Stimulated activated naive CD4-positive, alpha-beta T cell (primary cell): ENCODE measurements at regions not wholly inside any gene's neighbourhood (a gene's known extent, or its start where the extent isn't known, plus 50 kb on each side); places are given as distances from the start of the nearest gene placed in this dataset.
"Not testable (repeated sequence)": the region's sequence is repeated elsewhere in the genome, so short reads cannot be mapped to it uniquely, and the experiment has no call there.

ENCODE experiments used
- DNase-seq, 6 experiments: peaks; one replicate each; lab custom pipeline; 2025; lab: John Stamatoyannopoulos, UW

- no peak for DNase-seq
Measured at GRCh38 chr9:96064826-96065481, 189.5 kb downstream of the ERCC6L2 start.

GRCh38 chr9:96062854-96063253, 187.4 kb downstream of the ERCC6L2 start:
- DNase-seq, result no peak

- no peak for DNase-seq
Measured at GRCh38 chr9:96062031-96062430, 186.5 kb downstream of the ERCC6L2 start.

GRCh38 chr9:96061293-96061987, 185.9 kb downstream of the ERCC6L2 start:
- peak; percentile 14 to 61 (median 28) for DNase-seq

DNA sequence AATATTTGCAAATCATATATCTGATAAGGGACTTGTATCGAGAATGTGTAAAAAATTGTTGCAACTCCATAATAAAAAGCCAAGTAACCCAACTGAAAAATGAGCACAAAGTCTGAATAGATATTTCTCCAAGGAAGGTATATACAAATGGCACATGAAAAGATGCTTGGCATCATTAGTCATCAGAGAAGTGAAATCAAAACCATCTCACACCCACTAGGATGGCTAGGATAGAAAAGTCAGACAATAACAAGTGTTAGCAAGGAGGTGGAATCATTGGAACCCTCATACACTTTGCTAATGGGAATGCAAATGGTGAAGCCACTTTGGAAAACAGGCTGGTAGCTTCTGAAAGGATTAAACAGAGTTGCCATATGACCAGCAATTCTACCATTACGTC, 182.7 kb downstream of the ERCC6L2 start:
- no peak for DNase-seq

GRCh38 chr9:96057155-96057554, 181.7 kb downstream of the ERCC6L2 start:
- no peak for DNase-seq

DNA sequence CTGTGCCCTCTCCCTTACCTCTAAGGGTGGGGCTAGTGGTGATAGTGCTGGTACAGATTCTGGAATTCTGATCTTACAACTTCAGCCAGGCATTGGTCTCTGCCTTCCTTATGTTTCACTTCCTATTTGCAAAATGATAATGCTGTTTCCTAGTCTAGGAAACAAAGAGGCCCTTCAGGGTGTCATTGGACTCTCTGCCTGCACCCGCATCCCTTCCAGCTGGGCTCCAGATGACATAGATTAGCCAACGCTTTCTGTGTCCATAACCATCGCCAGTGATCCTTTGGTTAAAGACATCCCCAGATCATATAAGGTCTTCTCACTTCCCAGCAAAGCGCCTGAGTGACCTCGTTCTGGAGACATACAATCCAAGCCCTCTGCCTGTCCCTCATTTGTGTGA, 180.7 kb downstream of the ERCC6L2 start:
- DNase-seq, result no peak

DNA sequence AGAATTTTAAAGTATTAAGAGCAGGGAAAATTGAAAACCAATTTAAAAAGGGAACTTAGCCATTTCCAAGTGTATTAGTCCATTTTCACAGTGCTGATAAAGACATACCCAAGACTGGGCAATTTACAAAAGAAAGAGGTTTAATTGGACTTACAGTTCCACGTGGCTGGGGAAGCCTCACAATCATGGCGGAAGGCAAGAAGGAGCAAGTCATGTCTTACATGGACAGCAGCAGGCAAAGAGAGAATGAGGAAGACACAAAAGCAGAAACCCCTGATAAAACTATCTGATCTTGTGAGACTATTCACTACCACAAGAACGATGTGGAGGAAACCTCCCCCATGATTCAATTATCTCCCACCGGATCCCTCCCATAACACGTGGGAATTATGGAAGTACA, 178.8 kb downstream of the ERCC6L2 start:
- DNase-seq, result not testable (repeated sequence)

DNA sequence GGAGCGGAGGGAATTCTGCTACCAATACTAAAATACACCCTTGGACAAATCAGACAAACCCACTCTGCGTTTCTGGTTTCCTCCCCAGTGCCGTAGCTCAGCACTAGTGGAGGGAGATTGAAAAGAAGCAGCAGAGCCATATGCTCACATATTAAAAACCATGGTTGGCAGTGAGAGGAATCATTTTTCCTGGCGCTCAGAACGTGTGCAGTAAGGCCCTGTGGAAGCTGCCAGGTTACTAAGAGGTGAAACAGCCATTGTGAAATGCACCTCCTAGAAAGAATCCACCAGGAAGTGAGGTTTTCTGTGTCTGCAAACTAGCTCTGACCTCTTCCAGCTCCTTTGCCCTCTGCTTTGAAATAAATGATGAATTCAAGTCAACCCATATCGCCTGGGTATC, 177.2 kb downstream of the ERCC6L2 start:
- DNase-seq, result no peak

- no peak for DNase-seq
Measured at GRCh38 chr9:96051423-96051822, 175.9 kb downstream of the ERCC6L2 start.

GRCh38 chr9:96050861-96051155, 175.3 kb downstream of the ERCC6L2 start:
- DNase-seq, result no peak

DNA sequence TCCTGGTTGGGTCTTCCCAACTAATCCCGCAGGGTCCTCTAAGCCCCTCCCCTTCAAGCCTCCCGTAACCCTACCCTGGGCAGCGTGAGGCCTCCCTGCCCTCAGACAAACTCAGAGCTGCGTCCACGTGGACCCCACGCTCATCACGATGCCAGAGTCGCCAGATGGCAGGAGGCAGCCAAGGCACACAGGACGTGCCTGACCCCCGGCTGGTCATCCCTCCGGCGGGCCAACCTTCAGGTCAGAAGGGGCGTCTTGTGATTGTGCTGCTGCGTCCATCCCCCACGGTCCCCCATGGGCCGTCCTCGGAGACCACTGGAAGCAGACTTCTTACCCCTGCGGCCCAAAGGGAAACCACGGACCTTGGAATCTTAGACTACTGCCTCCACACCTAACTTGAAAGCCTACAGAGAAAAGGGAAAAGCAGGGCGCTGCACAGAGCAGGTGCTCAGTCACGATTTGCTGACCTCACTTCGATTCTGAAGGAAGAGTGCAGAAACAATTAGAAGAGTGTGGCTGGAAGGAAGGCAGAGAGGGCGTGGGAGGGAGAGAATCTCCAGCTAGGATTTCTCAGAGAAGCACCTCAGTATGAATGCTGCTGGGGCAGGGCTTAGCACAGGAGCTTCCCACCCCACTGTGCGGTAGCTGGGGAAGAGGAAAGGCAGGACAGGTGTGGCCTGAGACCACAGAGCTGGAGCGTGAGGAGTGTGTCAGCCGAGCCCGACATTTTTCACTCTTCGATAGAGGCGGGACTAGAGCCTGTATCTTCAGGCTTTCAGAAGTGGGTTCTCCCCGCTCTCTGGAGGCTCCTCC, 174.8 kb downstream of the ERCC6L2 start:
- no peak for DNase-seq

DNA sequence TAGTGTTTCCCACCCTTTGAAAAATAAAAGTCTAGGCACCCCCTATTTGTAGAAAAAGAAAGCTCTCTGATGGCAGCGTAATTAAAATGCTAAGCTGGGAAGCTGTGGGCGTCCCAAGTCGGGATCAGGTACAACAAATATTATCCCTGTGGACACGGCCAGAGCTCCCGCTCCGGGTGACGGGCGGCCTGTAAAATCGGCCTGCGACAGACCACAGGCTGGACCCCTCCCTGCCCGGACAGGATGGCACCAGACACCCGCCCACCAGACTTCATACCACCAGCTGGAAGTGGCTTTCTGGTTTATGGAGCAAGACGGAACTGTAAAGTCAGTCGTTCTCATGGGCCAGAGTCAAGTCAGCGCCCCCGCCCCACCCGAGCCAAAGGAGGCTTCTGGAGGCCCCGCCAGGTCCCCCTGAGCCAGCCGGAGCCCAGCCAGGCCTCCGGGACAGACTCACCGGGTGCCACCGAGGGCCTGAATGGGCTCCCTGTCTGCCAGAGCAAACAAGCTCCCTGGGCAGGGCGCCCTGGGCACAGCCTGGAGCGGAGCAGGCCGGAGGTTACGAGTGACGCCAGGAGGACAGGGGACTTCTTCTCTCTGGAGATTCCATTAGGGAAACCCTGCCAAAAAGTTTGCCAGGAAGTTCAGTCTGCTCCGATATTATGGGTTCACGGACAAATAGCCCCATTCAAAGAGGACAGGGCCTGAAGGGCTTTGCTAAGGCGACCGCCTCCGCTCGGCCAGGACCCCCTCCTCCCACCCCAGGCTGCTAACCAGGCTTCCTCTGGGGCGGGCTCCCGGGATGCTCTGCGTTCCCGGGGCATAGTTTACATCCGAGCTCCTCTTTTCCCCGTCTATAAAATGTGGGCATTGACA, 173.7 kb downstream of the ERCC6L2 start:
- DNase-seq, result no peak

DNA sequence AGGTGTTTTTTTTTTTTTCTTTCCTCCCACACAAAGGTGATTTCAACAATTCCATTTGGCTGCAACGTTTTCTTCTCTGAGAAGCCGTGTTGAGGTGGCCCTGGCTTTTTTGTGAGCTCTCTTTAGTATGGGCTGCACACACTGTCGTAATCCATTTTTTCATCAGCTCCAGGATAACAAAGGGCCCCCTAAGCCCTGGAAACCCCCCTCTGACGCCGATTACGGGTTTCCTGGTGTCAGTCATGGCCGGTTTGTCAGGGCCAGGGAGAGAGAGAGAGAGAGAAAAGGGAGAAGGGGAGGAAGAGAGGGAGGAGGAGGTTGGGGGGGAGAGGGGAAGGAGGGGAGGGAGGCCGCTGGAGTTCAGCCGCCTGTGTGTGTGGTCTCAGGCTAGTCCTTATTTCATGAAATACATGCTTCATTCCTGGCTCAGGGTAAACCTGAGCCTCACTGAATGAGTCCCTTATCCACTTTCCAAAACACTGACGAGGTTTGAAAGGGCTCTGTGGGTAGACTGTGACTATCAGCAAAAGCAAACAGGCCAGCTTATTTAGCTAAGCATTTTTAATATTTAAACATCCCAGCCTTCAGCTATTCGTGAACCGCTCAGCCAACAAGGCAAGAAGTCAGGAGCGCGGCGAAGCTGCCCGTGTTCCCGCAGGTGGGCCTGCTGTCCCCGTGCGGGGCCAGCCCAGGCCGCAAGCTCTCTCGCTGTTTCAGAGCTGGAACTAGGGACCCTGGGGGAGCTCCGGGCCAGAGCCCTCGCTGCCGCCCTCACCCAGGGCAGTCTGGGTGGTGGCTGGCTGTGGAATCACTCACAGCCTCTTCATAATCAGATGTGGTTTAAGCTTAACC, 172.8 kb downstream of the ERCC6L2 start:
- no peak for DNase-seq

- no peak for DNase-seq
Measured at GRCh38 chr9:96047741-96048103, 172.2 kb downstream of the ERCC6L2 start.

GRCh38 chr9:96047116-96047639, 171.7 kb downstream of the ERCC6L2 start:
- DNase-seq, result no peak

DNA sequence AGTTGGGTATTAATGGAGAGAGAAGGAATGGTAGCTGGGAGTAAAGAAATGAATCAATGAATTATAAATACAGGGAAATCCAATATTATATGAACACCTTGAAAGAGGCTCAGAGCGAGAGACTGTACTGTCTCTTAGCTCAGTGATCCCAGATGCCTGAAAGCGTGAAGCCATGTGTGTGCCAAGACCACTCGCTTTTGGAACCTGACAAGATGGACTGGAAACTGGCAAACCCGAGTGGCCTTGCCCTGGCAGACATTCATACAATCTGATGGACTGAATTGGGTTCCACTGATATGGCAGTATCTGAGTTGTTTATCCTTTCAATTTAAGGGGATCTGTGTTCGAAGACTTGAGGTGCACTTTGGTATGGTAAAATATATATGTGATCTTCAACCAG, 170.3 kb downstream of the ERCC6L2 start:
- no peak for DNase-seq

DNA sequence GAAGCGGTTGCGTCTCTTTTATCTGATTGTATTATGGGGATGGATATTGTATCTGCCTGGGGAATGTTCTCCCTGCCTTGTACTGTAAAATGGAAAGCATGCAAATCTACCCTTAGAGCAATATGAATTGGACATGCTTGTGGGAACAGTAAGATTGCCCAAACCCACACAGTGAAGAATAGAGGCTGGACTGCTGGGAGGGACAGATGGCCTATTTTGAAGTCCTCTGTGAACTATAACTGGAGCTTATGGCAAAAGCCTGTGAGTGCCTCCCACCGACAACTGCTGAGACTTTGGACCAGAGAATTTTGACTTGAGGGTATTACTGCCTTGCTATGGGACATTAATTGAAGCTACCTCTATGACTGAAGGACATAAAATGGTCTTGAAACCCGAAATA, 168.9 kb downstream of the ERCC6L2 start:
- DNase-seq, result no peak

DNA sequence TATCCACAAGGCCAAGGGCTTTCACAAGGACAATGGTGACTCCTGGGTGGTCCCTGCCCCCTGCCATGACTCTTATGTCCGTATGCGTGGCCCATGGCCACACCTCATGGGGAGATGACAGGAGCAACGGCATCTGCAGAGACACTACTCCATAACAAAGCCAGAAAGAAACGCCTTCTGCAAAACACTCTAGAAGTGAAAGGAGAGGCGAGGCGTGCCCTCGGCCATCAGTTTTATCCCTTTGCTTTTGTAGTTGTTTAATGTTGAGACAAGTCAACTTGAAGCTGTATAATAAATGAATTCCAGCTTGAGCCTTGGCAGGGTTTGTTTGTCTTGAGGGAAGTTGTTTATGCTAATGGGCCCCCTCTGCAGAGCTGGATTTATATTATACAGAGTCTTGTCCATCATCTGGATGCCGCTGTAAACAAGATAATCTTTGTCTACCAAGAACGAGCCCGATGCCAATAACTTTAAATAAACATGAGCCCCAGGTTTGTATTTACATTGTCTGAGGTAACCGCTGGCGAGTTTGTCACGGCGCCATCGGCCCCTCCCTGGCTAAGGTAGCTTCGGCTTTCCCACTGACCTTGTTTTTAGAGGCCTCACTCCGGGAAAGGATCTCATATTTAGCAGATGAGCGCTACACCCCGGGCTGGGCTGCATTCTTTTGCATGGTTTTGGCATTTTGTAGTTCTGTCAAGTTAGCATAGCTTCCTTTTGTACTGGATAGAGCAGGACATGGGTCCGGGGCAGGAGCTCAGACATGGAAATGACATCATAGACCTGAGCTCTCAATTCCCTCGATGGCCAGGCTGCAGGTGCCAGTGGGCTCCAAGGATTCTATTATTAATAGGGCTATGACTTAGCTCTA, 165.3 kb downstream of the ERCC6L2 start:
- DNase-seq, result no peak

DNA sequence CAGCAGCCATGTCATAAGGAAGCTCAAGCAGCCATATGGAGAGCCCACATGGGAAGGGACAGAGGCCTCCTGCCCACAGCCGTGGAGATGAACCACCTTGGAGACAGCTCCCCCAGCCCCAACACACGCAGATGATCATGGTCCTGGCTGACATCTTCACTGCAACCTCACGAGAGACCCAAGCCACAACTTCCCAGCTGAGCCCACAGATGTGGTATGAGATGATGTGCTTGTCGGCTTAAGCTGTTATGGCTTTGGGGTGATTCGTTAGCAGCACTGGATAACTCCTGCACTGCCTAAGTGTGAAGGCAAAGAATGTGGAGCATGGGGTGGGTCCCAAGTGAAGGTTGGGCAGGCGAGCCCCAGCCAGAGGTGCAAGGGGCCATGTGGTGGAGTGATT, 163.4 kb downstream of the ERCC6L2 start:
- no peak for DNase-seq
